HG02938 (cell line): ENCODE measurements at regions not wholly inside any gene's neighbourhood (a gene's known extent, or its start where the extent isn't known, plus 50 kb on each side); places are given as distances from the start of the nearest gene placed in this dataset.
"Not testable (repeated sequence)": the region's sequence is repeated elsewhere in the genome, so short reads cannot be mapped to it uniquely, and the experiment has no call there.

Source experiments
- ATAC-seq: cut with Tn5 transposase; IDR thresholded peaks from one replicate; pipeline ENCODE4 v1.9.1; 2021; ENCODE audit warnings: mild to moderate bottlenecking, moderate library complexity; ENCODE audit not compliant: unreplicated experiment

DNA sequence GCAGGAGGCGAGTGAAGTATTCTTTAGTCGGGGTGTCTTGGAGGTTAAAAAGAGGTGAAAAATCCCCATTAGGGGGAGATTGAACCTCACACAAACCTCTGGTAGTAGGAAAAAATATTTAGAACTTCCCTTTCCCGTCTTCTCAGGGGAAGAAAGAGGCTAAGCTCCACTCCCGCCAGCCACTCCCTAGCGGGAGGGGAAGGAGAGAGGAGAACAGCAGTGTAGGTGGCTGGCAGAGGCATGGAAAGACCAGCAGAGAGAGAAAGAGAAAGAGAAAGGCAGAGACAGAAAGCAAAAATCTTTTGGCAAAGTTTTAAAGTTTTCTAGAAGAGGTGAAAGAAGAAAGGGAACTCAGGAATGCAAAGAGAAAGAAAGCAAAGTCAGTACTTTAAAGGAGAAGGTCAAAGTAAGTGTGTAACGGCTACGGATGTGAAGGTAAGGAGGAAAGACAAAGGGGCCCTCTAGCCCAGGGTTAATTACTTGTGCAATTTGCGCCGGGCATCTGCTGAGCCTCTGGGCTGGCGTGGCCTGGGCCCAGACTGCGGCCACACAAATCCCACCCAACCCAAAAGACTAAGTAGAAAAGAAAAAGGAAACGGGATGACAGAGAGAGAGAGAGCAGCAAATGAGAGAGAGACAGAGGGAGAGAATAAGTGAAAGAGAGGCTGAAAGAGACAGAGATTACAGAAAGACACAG lies 72.3 kb upstream of the ZNF746 start:
- no peak for ATAC-seq

GRCh38 chr7:149569025-149569725 lies 71.6 kb upstream of the ZNF746 start:
- ATAC-seq: no peak

DNA sequence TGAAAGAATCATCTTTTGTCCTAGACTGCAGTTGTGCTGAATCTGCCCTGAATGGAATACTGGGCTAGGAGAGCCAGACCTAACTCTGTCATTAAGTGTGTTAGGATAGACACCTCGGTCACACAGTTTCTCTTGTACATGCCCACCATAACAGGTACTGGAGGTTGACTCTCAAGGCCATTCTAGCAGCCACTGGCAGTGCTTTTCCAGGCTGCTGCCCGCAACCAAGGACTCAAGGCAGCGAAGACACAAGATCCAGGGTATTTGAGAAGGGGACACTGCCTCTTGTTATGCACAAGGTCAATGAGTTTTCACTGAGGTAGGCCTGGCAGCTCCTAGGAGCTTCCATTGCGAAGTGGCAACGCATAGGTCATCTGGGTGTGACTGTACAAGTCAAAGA lies 70.6 kb upstream of the ZNF746 start:
- ATAC-seq: no peak

GRCh38 chr7:149566103-149566502 lies 68.5 kb upstream of the ZNF746 start:
- no peak for ATAC-seq

GRCh38 chr7:149565096-149565382 lies 67.4 kb upstream of the ZNF746 start:
- ATAC-seq: no peak

DNA sequence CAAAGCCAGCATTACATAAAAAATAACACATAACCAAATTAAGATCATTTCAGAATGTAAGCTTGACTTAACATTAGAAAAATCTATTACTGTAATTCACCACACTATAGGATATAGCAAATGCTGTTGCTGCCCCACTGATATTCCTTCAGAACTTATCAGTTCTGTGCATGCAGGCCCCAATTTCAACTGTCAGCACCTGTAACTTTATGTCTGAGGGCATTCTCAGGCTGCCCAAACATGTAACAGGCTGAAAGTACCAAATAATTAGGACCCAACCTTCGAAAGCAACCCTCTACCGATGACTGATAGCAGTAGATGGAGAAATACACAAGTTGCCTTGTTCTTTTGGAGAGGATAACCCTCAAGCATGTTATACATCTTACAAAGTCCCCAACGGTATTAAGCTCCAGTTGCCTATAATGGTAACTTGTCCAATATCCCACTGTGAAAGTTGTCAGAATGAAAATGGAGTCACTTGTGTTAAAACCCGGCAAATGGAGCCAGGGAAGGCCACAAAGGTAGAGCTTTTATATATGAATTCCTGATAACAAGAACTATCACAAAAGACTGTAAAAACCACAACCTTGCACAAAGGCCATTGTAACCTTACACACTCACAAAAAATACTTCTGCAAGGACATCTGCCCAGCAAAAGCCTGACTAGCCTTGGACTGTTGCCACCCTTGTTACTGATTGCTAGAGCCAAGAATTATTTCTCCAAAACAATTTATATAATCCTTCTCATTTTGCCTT lies 66.9 kb upstream of the ZNF746 start:
- no peak for ATAC-seq

GRCh38 chr7:149562602-149563001 lies 65.0 kb upstream of the ZNF746 start:
- no peak for ATAC-seq

- ATAC-seq: no peak
Measured at GRCh38 chr7:149561072-149561471, 63.5 kb upstream of the ZNF746 start.

DNA sequence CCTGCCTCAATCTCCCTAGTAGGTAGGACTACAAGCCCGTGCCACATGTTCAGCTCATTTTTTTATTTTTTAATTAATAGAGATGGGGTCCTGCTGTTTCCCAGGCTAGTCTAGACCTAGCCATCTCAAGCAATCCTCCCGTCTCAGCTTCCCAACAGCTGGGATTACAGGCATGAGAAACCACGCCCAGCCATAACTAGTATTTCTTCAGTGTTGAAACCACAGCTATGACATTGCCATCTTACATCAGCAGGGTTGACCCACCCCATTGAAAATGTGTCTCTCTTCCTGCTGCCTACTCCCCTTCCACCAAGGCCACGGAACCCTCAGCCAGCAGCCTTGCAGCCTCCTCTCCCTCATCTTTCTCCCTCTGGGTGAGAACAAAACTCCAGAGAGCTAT lies 62.1 kb upstream of the ZNF746 start:
- ATAC-seq: no peak

DNA sequence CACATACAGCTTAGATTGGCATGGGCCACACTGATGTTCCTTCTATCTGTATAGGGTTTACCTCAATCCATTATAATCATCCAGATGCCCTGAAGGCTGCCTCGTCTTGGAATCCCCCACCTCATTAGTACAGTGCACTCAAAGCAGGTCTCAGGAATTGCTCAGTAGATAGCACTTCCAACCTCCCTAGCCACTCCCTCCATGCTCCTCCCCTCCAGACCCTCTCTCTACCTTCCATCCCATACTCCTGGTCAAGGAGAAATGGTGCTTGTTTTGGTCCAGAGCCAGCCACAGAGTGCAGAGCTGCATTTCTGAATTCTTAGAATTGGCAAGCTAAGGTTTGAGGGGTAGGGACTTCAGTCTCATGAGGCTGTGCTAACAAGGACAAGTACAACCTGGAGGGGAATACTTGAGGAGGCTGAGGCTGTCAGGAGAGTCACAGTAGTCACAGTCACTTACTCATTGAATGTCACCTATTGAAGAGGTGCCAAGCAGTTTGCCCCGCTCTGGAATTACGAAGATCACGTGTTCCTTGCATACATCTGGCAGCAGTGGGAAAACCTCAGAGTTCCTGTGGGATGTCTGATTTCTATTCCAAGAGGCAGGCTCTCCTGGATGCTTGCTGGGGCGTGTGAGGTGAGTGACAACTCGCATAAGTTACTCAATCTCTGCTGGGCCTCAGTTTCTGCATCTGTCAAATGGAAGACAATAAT lies 60.7 kb upstream of the ZNF746 start:
- ATAC-seq: no peak

DNA sequence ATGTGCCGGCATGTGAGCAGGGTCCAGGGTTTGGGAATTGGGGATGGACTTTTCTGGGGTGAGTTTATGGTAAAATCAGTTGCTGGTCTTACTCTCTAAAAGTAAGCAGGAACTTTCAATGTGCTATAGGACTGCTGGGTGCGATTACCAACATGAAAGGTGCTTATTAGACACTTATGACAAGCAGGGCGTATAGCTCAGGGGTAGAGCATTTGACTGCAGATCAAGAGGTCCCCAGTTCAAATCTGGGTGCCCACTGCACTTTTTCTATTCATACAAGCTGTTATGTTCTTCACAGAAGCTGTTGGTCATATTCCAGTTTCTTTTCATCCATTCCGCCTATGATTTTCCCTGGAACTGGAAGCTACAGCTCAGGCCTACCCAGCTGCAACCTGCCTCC lies 58.9 kb upstream of the ZNF746 start:
- not testable (repeated sequence) for ATAC-seq

DNA sequence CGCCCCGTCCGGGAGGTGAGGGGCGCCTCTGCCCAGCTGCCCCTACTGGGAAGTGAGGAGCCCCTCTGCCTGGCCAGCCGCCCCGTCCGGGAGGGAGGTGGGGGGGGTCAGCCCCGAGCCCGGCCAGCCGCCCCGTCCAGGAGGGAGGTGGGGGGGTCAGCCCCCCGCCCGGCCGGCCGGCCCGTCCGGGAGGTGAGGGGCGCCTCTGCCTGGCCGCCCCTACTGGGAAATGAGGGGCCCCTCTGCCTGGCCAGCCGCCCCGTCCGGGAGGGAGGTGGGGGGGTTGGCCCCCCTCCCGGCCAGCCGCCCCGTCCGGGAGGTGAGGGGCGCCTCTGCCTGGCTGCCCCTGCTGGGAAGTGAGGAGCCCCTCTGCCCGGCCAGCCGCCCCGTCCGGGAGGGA lies 57.2 kb upstream of the ZNF746 start:
- not testable (repeated sequence) for ATAC-seq

DNA sequence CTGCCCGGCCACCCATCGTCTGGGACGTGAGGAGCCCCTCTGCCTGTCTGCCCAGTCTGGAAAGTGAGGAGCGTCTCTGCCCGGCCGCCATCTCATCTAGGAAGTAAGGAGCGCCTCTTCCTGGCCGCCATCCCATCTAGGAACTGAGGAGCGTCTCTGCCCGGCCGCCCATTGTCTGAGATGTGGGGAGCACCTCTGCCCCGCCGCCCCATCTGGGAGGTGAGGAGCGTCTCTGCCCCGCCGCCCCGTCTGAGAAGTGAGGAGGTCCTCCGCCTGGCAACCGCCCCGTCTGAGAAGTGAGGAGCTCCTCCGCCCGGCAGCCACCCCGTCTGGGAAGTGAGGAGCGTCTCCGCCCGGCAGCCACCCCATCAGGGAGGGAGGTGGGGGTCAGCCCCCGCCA lies 56.4 kb upstream of the ZNF746 start:
- not testable (repeated sequence) for ATAC-seq

DNA sequence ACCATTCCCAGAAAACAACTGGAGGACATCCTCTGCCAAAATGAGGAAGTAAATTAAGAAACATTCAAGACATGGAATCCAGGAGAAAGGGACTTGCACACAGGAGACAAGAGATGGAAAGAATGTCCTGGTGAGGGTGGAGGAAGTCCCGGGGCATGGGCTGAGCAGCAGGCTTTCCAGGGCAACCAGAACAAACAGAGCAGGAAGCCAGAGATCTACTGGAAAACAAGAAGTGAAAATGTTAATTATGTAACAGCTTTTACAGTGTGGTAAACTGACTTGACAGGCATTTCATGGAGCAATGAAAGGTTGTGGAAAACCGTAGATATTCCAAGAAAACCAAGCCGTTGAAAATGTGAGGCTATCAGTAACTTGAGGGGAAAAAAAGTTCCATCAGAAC lies 55.2 kb upstream of the ZNF746 start:
- no peak for ATAC-seq
